PFSK-1 (cell line): ENCODE measurements at regions not wholly inside any gene's neighbourhood (a gene's known extent, or its start where the extent isn't known, plus 50 kb on each side); places are given as distances from the start of the nearest gene placed in this dataset.

ENCODE experiments used
- POLR2AphosphoS5 ChIP-seq: IDR thresholded peaks from 2 replicates; pipeline ENCODE4 v1.6.1; 2012; ENCODE audit warnings: low read depth, mild to moderate bottlenecking, control low read depth, low read length, moderate library complexity
- SIN3A ChIP-seq: IDR thresholded peaks from 2 replicates; pipeline ENCODE4 v1.6.1; 2012; ENCODE audit warnings: mild to moderate bottlenecking, low read length, moderate library complexity, borderline replicate concordance; ENCODE audit not compliant: insufficient read depth
- TAF1 ChIP-seq: IDR thresholded peaks from 2 replicates; pipeline ENCODE4 v1.6.1; 2012; ENCODE audit warnings: low read length, control low read depth, borderline replicate concordance; ENCODE audit not compliant: insufficient read depth
- TF ChIP-seq, protein P1 (sequence below), 2 experiments: IDR thresholded peaks; 2 replicates each; pipeline versions ENCODE4 v1.6.1 to v1.8.0; 2011 to 2012; ENCODE audit warnings: low read depth in 2 of 2, low read length in 2 of 2, control low read depth in 1 of 2, inconsistent platforms in 1 of 2, mild to moderate bottlenecking in 1 of 2, moderate library complexity in 1 of 2; ENCODE audit not compliant: insufficient read depth in 1 of 2

DNA sequence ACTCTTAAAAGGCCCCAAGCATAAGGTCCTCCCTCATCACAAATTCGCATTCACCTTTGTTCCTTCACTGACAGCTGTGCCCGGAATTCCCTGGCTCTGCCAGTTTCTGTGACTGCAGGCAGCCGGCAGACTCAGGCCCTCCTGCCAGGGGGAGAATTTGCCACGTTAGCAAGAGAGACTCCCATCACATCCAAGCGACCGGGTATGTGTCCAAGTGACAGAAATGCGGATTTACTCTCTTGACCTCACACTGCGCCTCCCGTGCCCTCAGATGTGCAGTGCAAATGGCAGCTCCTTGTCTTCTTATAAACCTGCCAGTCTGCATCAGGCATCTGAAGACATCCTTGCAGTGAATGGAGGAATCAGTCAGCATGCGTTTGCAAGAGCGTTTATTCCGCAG lies 187.1 kb upstream of the WWC1 start:
- TF ChIP-seq POLR2AphosphoS5 (no peak), TAF1 (no peak), SIN3A (no peak)
- TF ChIP-seq, protein P1, sequence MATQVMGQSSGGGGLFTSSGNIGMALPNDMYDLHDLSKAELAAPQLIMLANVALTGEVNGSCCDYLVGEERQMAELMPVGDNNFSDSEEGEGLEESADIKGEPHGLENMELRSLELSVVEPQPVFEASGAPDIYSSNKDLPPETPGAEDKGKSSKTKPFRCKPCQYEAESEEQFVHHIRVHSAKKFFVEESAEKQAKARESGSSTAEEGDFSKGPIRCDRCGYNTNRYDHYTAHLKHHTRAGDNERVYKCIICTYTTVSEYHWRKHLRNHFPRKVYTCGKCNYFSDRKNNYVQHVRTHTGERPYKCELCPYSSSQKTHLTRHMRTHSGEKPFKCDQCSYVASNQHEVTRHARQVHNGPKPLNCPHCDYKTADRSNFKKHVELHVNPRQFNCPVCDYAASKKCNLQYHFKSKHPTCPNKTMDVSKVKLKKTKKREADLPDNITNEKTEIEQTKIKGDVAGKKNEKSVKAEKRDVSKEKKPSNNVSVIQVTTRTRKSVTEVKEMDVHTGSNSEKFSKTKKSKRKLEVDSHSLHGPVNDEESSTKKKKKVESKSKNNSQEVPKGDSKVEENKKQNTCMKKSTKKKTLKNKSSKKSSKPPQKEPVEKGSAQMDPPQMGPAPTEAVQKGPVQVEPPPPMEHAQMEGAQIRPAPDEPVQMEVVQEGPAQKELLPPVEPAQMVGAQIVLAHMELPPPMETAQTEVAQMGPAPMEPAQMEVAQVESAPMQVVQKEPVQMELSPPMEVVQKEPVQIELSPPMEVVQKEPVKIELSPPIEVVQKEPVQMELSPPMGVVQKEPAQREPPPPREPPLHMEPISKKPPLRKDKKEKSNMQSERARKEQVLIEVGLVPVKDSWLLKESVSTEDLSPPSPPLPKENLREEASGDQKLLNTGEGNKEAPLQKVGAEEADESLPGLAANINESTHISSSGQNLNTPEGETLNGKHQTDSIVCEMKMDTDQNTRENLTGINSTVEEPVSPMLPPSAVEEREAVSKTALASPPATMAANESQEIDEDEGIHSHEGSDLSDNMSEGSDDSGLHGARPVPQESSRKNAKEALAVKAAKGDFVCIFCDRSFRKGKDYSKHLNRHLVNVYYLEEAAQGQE (IDR thresholded peaks at IDR 0.05; ENCODE audit: insufficient read depth in 1 of 2, low read depth in 2 of 2, low read length in 2 of 2): no peak
